ENCODE measurements at regions not wholly inside any gene's neighbourhood (a gene's known extent, or its start where the extent isn't known, plus 50 kb on each side); places are given as distances from the start of the nearest gene placed in this dataset.

DNA sequence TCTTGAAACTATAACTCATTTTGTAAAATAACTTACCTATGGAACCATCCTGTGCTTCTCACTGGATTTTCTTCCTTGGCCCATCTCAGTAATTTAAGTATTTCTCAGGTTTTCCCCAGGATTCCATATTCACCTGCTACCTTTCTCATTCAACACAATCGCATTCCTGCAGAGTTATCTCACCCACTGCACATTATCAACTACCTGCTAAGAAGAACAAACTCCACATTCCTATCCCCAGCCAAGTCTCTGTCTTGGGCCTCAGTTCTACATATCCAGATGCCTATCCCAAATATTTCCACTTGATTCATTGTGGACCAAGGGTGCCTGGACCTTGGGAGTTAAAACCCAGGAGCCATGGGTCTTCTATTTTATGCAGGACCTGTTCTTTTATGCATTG is 60.2 kb upstream of the KCNQ5 start:
- no peak for TF ChIP-seq POLR2A (IDR thresholded peaks at IDR 0.05)
- TF ChIP-seq, protein P1, sequence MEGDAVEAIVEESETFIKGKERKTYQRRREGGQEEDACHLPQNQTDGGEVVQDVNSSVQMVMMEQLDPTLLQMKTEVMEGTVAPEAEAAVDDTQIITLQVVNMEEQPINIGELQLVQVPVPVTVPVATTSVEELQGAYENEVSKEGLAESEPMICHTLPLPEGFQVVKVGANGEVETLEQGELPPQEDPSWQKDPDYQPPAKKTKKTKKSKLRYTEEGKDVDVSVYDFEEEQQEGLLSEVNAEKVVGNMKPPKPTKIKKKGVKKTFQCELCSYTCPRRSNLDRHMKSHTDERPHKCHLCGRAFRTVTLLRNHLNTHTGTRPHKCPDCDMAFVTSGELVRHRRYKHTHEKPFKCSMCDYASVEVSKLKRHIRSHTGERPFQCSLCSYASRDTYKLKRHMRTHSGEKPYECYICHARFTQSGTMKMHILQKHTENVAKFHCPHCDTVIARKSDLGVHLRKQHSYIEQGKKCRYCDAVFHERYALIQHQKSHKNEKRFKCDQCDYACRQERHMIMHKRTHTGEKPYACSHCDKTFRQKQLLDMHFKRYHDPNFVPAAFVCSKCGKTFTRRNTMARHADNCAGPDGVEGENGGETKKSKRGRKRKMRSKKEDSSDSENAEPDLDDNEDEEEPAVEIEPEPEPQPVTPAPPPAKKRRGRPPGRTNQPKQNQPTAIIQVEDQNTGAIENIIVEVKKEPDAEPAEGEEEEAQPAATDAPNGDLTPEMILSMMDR (IDR thresholded peaks at IDR 0.05): no peak
